HepG2 (cell line): ENCODE measurements at regions not wholly inside any gene's neighbourhood (a gene's known extent, or its start where the extent isn't known, plus 50 kb on each side); places are given as distances from the start of the nearest gene placed in this dataset.

Source experiments
- FOXJ3 ChIP-seq: sonication (generic); formaldehyde crosslinking; IDR thresholded peaks from 2 replicates; pipeline ENCODE4 v1.4.0; 2020; ENCODE audit warnings: missing genetic modification reagents, mild to moderate bottlenecking, borderline replicate concordance
- HOXD1 ChIP-seq: sonication (generic); formaldehyde crosslinking; IDR thresholded peaks from 2 replicates; pipeline ENCODE4 v1.5.0; 2020; ENCODE audit warnings: missing genetic modification reagents
- JARID2 ChIP-seq: sonication (generic); formaldehyde crosslinking; IDR thresholded peaks from 2 replicates; pipeline ENCODE4 v1.8.1; 2023; ENCODE audit warnings: missing genetic modification reagents, inconsistent platforms; ENCODE audit not compliant: insufficient replicate concordance
- NFE2L1 ChIP-seq: sonication (generic); formaldehyde crosslinking; IDR thresholded peaks from 2 replicates; pipeline ENCODE4 v1.4.0; 2020; ENCODE audit warnings: missing genetic modification reagents, mild to moderate bottlenecking, borderline replicate concordance
- TOE1 ChIP-seq: sonication (generic); formaldehyde crosslinking; IDR thresholded peaks from 2 replicates; pipeline ENCODE4 v1.4.0; 2020; ENCODE audit warnings: mild to moderate bottlenecking, missing genetic modification reagents
- ZFP36L2 ChIP-seq: sonication (generic); formaldehyde crosslinking; IDR thresholded peaks from 2 replicates; pipeline ENCODE4 v1.4.0; 2020; ENCODE audit warnings: missing genetic modification reagents
- ZNF24 ChIP-seq: fragments of 450-650 bp; IDR thresholded peaks from 2 replicates; pipeline ENCODE4 v1.6.1; 2017; ENCODE audit warnings: antibody characterized with exemption, mild to moderate bottlenecking
- ZNF326 ChIP-seq: sonication (generic); formaldehyde crosslinking; IDR thresholded peaks from 2 replicates; pipeline ENCODE4 v1.4.0; 2020; ENCODE audit warnings: missing genetic modification reagents, borderline replicate concordance
- ZNF34 ChIP-seq: sonication (generic); formaldehyde crosslinking; IDR thresholded peaks from 2 replicates; pipeline ENCODE4 v1.4.0; 2020; ENCODE audit warnings: mild to moderate bottlenecking, missing genetic modification reagents, borderline replicate concordance
- ZNF510 ChIP-seq: sonication (generic); formaldehyde crosslinking; IDR thresholded peaks from 2 replicates; pipeline ENCODE4 v1.4.0; 2020; ENCODE audit warnings: low read depth, mild to moderate bottlenecking, missing genetic modification reagents
- ZNF687 ChIP-seq: sonication (generic); formaldehyde crosslinking; IDR thresholded peaks from 2 replicates; pipeline ENCODE4 v1.5.1; 2020; ENCODE audit warnings: mild to moderate bottlenecking, missing genetic modification reagents, moderate library complexity
- ZNF720 ChIP-seq: sonication (generic); formaldehyde crosslinking; IDR thresholded peaks from 2 replicates; pipeline ENCODE4 v1.4.0; 2020; ENCODE audit warnings: missing genetic modification reagents
- TF ChIP-seq, protein P1 (sequence below): sonication (generic); formaldehyde crosslinking; IDR thresholded peaks from 2 replicates; pipeline ENCODE4 v1.5.1; 2020; ENCODE audit warnings: missing genetic modification reagents, mild to moderate bottlenecking, borderline replicate concordance
- TF ChIP-seq, protein P2 (sequence below): fragments of 450-650 bp; IDR thresholded peaks from 2 replicates; pipeline ENCODE4 v1.6.1; 2017; ENCODE audit warnings: mild to moderate bottlenecking
- TF ChIP-seq, protein P3 (sequence below): sonication (generic); formaldehyde crosslinking; IDR thresholded peaks from 2 replicates; pipeline ENCODE4 v1.4.0; 2020; ENCODE audit warnings: missing genetic modification reagents

DNA sequence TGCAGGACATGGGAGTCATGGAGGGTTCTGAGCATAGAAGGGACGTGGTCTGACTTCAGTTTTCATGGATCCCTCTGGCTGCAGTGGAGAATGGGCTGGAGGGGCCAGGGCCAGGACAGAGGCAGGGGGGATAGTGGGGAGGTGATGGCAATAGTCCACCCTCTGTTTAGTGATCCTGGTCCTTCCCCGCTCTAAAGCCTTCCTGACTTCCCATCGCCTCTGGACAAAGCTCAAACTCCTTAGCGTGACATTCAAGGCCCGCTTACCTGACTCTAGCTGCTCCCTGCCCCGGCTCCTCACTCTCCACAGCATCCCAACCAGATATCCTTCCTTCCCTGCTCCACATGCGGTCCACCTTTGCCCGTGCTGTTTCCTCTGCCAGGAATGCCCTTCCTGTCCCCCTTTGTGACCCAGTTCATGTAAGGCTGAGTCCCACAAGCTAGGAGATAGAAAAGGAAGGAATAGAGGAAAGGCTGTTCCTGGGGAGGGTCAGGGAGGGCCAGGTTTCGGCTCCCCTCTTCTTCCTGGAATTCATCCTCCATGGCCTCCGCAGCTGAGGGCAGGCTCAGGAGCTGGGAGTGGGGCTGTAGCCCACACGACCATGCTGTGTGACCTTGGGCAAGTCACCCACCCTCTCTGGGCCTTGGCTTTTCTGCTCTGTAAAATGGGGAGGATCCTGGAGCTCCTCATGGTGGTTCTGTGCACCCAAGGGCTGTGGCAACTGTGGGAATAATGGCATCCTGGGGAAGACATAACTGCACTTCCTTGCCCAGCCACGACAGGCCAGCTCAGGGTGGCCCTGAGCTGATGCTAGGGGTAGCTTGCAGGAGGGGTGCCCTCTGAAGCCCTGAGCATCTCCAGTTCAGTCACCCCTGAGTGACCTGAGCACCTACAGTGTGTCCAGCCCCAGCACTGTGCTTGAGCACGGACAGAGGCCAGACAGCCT lies 116.1 kb downstream of the CEBPB start (continued):
- peak; percentile 53 for TF ChIP-seq ZNF687 (CRISPR knock-in tag)
- TF ChIP-seq ZNF510 (CRISPR knock-in tag): no peak; the same call in 1 of the 2 replicates
- no peak for TF ChIP-seq ZNF34
- TF ChIP-seq NFE2L1 (CRISPR knock-in tag): no peak; the same call in 1 of the 2 replicates
- TF ChIP-seq, protein P1, sequence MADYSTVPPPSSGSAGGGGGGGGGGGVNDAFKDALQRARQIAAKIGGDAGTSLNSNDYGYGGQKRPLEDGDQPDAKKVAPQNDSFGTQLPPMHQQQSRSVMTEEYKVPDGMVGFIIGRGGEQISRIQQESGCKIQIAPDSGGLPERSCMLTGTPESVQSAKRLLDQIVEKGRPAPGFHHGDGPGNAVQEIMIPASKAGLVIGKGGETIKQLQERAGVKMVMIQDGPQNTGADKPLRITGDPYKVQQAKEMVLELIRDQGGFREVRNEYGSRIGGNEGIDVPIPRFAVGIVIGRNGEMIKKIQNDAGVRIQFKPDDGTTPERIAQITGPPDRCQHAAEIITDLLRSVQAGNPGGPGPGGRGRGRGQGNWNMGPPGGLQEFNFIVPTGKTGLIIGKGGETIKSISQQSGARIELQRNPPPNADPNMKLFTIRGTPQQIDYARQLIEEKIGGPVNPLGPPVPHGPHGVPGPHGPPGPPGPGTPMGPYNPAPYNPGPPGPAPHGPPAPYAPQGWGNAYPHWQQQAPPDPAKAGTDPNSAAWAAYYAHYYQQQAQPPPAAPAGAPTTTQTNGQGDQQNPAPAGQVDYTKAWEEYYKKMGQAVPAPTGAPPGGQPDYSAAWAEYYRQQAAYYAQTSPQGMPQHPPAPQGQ (CRISPR knock-in tag): no peak
- peak; percentile 0; the same call in 1 of the 2 replicates for TF ChIP-seq ZNF24
- no peak for TF ChIP-seq TOE1 (CRISPR knock-in tag)
- no peak; the same call in 1 of the 2 replicates for TF ChIP-seq ZNF720 (CRISPR knock-in tag)
- no peak for TF ChIP-seq ZFP36L2
- TF ChIP-seq, protein P2, sequence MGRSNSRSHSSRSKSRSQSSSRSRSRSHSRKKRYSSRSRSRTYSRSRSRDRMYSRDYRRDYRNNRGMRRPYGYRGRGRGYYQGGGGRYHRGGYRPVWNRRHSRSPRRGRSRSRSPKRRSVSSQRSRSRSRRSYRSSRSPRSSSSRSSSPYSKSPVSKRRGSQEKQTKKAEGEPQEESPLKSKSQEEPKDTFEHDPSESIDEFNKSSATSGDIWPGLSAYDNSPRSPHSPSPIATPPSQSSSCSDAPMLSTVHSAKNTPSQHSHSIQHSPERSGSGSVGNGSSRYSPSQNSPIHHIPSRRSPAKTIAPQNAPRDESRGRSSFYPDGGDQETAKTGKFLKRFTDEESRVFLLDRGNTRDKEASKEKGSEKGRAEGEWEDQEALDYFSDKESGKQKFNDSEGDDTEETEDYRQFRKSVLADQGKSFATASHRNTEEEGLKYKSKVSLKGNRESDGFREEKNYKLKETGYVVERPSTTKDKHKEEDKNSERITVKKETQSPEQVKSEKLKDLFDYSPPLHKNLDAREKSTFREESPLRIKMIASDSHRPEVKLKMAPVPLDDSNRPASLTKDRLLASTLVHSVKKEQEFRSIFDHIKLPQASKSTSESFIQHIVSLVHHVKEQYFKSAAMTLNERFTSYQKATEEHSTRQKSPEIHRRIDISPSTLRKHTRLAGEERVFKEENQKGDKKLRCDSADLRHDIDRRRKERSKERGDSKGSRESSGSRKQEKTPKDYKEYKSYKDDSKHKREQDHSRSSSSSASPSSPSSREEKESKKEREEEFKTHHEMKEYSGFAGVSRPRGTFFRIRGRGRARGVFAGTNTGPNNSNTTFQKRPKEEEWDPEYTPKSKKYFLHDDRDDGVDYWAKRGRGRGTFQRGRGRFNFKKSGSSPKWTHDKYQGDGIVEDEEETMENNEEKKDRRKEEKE: no peak
- TF ChIP-seq, protein P3, sequence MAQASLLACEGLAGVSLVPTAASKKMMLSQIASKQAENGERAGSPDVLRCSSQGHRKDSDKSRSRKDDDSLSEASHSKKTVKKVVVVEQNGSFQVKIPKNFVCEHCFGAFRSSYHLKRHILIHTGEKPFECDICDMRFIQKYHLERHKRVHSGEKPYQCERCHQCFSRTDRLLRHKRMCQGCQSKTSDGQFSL (CRISPR knock-in tag): no peak
- TF ChIP-seq ZNF326 (CRISPR knock-in tag): no peak
- TF ChIP-seq FOXJ3 (CRISPR knock-in tag): no peak
- TF ChIP-seq JARID2 (CRISPR knock-in tag): no peak
- TF ChIP-seq HOXD1 (CRISPR knock-in tag): no peak
